GM12872 (cell line): ENCODE measurements at regions not wholly inside any gene's neighbourhood (a gene's known extent, or its start where the extent isn't known, plus 50 kb on each side); places are given as distances from the start of the nearest gene placed in this dataset.

Source experiments
- CTCF ChIP-seq: IDR thresholded peaks from 3 replicates; pipeline ENCODE4 v1.5.1; 2011; ENCODE audit warnings: low read depth, mild to moderate bottlenecking, low read length, moderate library complexity; ENCODE audit not compliant: insufficient read depth

DNA sequence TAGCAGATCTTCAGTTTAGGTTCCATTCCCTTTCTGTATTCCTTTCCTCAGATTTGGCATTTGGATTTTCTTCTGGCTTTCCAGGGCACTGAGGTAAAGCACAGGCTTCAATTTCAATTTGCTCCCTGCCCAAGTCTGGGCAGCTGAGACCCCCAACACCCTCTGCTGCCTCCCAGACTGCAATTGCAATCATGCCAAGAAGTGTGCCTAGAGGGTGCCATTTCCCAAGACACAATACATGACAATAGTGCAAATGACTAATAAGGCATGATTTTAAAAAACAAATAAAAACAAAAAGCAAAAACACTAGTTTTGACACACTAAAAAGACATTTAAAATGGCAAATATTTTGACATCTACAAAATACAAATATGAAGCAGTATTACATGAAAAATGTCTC, 364.8 kb downstream of the EPM2A start:
- TF ChIP-seq CTCF = no peak

DNA sequence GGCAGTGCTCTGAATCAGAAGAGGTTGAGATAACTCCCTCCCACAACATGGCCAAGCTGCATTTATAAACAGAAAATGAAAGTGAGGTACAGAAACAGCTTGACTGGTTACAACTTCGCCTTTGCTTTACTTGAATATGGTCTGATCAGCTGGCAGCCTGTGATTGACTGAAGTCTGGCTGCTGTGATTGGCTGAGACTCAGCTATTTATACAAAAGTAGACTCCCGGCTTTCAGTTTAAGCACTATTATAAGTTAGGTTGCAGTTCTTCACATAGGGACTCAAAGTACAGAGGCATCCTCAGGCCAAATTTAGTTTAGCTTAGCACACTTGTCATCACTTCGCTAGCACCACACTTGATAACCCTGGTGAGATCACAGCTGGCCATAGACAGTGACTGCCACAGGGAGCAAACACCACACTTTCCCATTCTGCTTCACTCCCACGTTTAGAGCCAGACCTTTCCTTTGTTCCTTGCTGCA, 362.6 kb downstream of the EPM2A start:
- no peak for TF ChIP-seq CTCF

DNA sequence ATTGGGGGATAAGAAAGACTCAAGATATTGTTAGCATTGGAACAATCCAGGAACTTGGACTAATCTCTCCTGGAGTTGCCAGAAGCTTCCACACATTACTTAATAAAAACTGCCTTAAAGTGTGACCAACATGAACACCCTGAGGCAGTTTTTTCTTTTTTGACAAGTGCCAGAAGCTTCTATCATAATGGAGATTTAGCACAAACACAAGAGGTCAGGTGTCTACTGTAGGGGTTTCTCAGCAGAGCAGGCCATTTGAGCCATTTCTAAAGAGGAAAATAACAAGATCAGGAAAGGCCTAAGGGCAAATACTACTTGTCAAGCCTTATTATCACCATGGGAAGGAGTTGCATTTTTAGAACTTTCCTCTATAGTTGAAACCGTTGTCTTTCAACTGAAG, 361.5 kb downstream of the EPM2A start:
- TF ChIP-seq CTCF = no peak

DNA sequence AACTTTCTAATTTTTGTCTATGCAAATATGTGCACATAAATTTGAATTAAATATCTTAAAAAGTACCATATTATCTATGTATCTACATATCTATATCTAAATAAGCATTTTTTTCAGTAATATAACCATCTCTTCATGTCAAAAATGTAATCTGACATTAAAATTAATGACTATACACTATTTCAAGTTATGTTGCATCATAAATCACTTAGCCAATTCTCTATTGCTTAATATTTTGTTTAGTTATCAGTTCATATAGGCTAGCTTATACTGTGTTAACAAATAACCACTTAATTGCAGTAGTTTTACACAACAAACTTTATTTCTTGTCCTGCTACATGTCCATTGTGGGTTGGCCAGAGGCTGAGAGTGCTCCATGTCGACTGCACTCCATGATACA, 360.8 kb downstream of the EPM2A start:
- TF ChIP-seq CTCF = no peak

DNA sequence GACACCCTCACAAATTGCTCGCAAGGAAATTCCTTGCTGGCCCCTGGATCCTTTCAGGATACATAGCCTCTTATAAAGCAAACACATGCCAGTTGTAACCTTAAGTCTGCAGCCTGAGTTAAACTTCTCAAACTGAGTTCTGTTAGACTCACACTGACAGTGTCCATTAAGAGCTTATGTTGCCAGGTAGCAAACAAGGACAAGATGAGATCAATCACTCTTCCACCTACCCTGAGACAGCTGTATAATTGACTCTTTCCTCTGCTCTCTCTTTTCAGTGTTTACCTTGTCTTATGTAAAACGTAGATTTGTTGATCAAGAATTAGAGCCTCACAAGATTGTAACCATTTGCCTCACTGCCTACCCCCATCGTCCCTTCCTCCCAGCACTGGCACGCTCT, 359.8 kb downstream of the EPM2A start:
- no peak for TF ChIP-seq CTCF

DNA sequence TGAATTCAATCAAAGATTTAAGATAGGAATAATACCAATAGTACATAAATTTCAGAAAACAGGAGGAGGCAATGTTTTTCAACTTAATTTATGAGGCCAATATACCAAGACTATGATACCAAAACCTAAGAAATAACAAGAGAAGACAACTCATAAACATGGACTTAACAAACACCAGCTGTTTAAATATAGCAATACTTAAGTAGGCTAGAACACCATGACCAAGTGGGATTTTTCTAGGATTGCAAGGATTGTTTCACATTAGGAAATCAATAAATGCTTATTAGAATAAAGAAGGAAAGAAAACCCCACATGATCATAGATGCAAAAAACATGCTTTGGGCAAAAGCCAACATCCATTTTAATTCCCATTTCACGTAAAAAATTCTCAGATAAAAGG, 355.1 kb downstream of the EPM2A start:
- TF ChIP-seq CTCF = no peak

- TF ChIP-seq CTCF = no peak
Measured at GRCh38 chr6:145381941-145382340, 353.4 kb downstream of the EPM2A start.

- TF ChIP-seq CTCF = no peak
Measured at GRCh38 chr6:145383428-145383827, 351.9 kb downstream of the EPM2A start.
